ENCODE measurements at regions not wholly inside any gene's neighbourhood (a gene's known extent, or its start where the extent isn't known, plus 50 kb on each side); places are given as distances from the start of the nearest gene placed in this dataset.
"Not testable (repeated sequence)": the region's sequence is repeated elsewhere in the genome, so short reads cannot be mapped to it uniquely, and the experiment has no call there.

DNA sequence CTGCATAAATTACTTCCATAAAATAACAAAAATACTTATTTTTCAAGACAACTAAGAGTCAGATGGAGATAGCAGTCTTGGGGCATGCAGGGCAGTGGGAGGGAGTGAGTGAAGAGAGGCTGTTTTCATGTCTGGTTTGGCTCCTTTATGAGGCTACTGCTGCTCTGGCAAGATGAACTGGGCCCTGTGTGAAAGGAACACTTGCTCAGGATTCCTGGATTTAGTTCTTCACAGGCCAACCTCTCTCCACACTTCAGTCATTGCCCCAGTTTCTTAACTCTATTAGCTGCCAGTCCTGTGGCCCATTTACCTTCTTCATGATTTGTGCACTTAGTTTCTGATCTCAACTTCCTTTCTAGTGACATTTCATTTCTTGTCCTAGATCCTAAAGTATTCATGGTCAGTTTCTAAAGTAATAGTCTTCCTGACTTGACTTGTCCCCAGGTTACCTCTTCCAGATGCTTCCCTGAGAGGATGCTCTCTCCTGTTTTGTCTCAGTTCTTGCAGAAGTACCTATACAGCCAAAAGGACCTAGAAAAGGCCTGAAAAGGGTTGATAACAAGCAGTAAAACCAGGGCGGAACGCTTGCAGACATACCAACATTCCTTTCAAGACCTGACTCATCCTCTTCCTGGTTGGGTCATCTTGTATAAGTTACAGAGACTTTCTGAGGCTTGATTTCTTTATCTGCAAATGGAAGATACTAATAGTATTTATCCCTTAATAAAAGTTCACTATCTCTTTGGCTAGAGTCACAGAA lies 77.0 kb upstream of the ZFAND5 start:
- DNase-seq, result no peak
- TF ChIP-seq, protein P1, sequence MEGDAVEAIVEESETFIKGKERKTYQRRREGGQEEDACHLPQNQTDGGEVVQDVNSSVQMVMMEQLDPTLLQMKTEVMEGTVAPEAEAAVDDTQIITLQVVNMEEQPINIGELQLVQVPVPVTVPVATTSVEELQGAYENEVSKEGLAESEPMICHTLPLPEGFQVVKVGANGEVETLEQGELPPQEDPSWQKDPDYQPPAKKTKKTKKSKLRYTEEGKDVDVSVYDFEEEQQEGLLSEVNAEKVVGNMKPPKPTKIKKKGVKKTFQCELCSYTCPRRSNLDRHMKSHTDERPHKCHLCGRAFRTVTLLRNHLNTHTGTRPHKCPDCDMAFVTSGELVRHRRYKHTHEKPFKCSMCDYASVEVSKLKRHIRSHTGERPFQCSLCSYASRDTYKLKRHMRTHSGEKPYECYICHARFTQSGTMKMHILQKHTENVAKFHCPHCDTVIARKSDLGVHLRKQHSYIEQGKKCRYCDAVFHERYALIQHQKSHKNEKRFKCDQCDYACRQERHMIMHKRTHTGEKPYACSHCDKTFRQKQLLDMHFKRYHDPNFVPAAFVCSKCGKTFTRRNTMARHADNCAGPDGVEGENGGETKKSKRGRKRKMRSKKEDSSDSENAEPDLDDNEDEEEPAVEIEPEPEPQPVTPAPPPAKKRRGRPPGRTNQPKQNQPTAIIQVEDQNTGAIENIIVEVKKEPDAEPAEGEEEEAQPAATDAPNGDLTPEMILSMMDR (IDR thresholded peaks at IDR 0.05), result no peak
- no peak for TF ChIP-seq POLR2AphosphoS5 (IDR thresholded peaks at IDR 0.05)
- TF ChIP-seq EP300 (IDR thresholded peaks at IDR 0.05), result no peak
- peak in 1 of 2 donors; percentile 43 for ATAC-seq (ENCODE audit: low FRiP score in 2 of 2)
- peaks cover 0 to 11% (median 2%) of the 10 kb centered on the region in 4 donors for H3K4me1 ChIP-seq
- H3K27me3 ChIP-seq, result no peaks in the 10 kb centered on the region
- H3K9me3 ChIP-seq, result no peaks in the 10 kb centered on the region
- H3K27ac ChIP-seq, result no peak overlapping the region
- H3K36me3 ChIP-seq, result no peaks in the 10 kb centered on the region
- no peak overlapping the region for H3K4me3 ChIP-seq
- WGBS, 2 donors, result 76 to 86% methylated on average over 2 of the region's 2 CpGs

DNA sequence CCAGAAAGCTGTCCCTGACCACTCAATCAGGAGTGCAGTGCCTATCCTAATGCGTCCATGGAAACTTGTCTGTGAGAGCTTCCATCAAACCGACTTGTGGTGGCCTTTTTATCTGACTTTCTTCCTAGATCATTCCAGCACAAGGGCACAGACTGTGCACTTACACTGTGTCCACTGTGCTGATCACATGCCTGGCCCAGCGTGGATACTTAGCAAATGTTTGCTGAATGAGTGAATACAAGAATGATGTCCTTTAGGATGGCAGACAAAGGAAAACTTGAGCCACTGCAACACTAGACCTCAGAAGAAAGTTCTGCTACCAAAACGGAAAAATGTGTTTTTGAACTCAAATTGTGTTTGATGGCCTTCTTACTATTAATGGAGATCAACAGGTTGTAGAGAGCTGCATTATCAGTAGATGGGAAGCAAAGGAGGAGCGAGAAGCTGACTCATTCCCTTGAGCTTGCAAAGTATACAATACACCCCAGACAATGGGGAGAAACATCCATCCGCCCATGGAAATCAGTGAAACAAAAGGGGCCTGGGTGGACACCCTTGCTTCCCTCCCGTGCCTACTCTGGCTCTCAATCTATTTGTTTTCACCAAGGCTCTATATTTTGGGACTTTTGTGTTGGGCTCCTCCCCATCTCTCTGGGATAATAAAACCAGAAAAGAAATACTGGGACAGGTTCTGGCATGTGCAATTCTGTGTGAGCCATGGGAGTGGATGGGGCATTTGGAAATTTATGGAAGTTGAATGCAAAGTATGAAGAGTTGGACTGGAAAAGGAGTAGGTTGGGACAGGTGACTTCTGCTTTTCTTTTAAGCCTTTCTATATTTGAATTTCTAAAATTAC lies 76.2 kb upstream of the ZFAND5 start:
- H3K27me3 ChIP-seq, result no peaks in the 10 kb centered on the region
- TF ChIP-seq EP300 (IDR thresholded peaks at IDR 0.05) (no peak), POLR2AphosphoS5 (IDR thresholded peaks at IDR 0.05) (no peak), POLR2A (IDR thresholded peaks at IDR 0.05) (no peak)
- TF ChIP-seq, protein P1 (IDR thresholded peaks at IDR 0.05), result no peak
- H3K9me3 ChIP-seq, result no peaks in the 10 kb centered on the region
- 83 to 87% methylated on average over 7 of the region's 7 CpGs for WGBS, 2 donors
- H3K27ac ChIP-seq, result no peak overlapping the region
- no peak for ATAC-seq (ENCODE audit: low FRiP score in 2 of 2)
- no peak for DNase-seq
- H3K36me3 ChIP-seq, result no peaks in the 10 kb centered on the region
- H3K4me3 ChIP-seq, result no peak overlapping the region
- H3K4me1 ChIP-seq, result peaks cover 0 to 11% (median 2%) of the 10 kb centered on the region in 4 donors

DNA sequence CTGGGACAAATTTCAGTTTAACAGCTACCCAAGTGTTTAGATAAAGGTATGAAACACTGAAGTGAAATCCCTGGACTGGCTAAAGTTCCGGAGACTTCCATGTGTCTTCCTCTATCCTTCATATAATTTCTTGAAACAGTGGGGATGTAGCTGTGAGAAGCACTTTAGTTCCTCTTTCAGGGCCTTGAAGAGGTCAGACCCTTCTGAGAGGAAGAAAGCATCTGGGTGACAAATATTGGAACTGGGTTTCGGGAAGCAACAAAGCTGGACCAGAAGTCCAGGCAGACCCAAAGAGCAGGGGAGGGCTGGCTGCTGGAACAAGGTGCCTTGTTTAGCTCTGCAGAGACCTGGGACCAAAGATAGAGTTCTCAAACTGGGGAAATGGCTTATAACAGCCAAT lies 75.4 kb upstream of the ZFAND5 start:
- Histone ChIP-seq H3K4me1 (peaks cover 0 to 11% (median 2%) of the 10 kb centered on the region in 4 donors), H3K4me3 (no peak overlapping the region), H3K27me3 (no peaks in the 10 kb centered on the region), H3K36me3 (no peaks in the 10 kb centered on the region), H3K9me3 (no peaks in the 10 kb centered on the region), H3K27ac (no peak overlapping the region)
- DNase-seq, result peak in 1 of 2 donors; percentile 25
- WGBS, 2 donors, result 74 to 92% methylated on average over 2 of the region's 2 CpGs
- TF ChIP-seq EP300 (IDR thresholded peaks at IDR 0.05), result no peak
- TF ChIP-seq POLR2A (IDR thresholded peaks at IDR 0.05), result peak in 1 of 4 donors; percentile 9
- peak in 1 of 2 donors; percentile 73 for ATAC-seq (ENCODE audit: low FRiP score in 2 of 2)

DNA sequence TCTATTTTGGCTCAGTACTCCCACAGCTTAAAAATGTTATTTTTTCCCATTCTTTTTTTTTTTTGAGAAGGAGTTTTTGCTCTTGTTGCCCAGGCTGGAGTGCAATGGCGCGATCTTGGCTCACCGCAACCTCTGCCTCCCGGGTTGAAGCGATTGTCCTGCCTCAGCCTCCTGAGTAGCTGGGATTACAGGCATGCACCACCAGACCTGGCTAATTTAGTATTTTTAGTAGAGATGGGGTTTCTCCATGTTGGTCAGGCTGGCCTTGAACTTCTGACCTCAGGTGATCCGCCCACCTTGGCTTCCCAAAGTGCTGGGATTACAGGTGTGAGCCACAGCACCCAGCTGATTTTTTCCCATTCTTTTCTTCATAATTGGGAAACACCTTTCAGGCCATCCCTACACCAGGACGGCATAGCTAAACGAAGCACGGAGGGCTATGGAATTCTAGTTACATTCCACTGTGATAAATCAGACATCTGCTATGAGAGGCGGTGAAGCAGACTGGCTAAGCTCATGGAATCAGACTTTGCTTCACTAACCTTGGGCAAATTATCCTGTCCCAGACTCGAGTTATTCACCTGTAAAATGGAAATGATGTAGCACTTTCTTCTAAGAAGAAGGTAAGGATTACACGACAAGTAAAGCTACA lies 68.7 kb upstream of the ZFAND5 start:
- not testable (repeated sequence) for H3K27me3 ChIP-seq; H3K4me1 ChIP-seq; H3K9me3 ChIP-seq; H3K4me3 ChIP-seq; ATAC-seq (ENCODE audit: low FRiP score in 2 of 2); H3K36me3 ChIP-seq; H3K27ac ChIP-seq
- DNase-seq, result peak in 1 of 2 donors; percentile 10
- 82 to 85% methylated on average over 12 of the region's 12 CpGs for WGBS, 2 donors

- H3K27ac ChIP-seq, result no peak overlapping the region
- ATAC-seq (ENCODE audit: low FRiP score in 2 of 2) (no peak), DNase-seq (no peak)
- no peaks in the 10 kb centered on the region for H3K4me1 ChIP-seq
- no peaks in the 10 kb centered on the region for H3K36me3 ChIP-seq
- TF ChIP-seq POLR2A (IDR thresholded peaks at IDR 0.05) (no peak), EP300 (IDR thresholded peaks at IDR 0.05) (no peak), POLR2AphosphoS5 (IDR thresholded peaks at IDR 0.05) (no peak)
- TF ChIP-seq, protein P1 (IDR thresholded peaks at IDR 0.05), result no peak
- no peak overlapping the region for H3K4me3 ChIP-seq
- H3K27me3 ChIP-seq, result no peaks in the 10 kb centered on the region
- WGBS, 2 donors, result 90 to 93% methylated on average over 4 of the region's 4 CpGs
- H3K9me3 ChIP-seq, result no peaks in the 10 kb centered on the region
Measured at GRCh38 chr9:72431036-72431435, 66.0 kb upstream of the ZFAND5 start.
